Coronary artery (tissue), 2 donors: ENCODE measurements at regions not wholly inside any gene's neighbourhood (a gene's known extent, or its start where the extent isn't known, plus 50 kb on each side); places are given as distances from the start of the nearest gene placed in this dataset.
"Not testable (repeated sequence)": the region's sequence is repeated elsewhere in the genome, so short reads cannot be mapped to it uniquely, and the experiment has no call there.

Source experiments
- DNase-seq: peaks from one replicate; pipeline ENCODE4 v3.0.0-alpha.2; 2017; ENCODE audit warnings: low spot score
- H3K27ac ChIP-seq, 2 donors: fragments of 200-600 bp; sonication (generic); one replicate each; pipeline ENCODE4 v1.5.1; 2016 to 2019
- H3K4me3 ChIP-seq: fragments of 200-600 bp; sonication (generic); 2 replicates; pipeline ENCODE4 v1.5.1; 2016; ENCODE audit warnings: mild to moderate bottlenecking, moderate library complexity
- TF ChIP-seq, protein P1 (sequence below): fragments of 200-600 bp; sonication (generic); IDR thresholded peaks from one replicate; pipeline ENCODE4 v1.5.1; 2019; ENCODE audit warnings: antibody characterized with exemption

DNA sequence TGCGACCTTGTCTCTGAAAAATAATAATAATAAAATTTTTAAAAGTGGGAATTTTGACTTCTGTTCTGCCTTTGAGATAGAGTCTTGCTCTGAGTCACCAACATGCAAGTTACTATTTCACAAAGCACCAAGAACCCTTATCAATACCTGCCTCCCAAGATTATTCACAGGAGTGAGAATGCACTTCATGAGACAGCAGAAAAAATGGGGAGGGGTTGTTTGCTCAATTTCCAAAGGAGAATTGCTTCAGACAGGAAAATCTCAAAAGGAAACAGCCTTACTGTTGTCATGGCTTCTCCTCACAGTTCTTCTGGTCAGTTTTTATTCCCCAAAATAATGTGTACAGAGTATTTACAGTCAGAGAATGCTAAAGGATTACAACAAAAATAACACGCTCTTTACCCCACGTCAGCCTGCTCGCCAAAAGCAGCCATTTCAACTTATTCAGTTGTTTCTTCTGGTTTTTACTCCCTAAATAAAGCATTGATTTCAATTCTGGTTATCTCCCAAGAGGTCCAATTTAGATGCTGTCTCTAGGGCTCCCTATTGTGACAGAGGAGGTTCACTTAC, 89.0 kb downstream of the PPCDC start:
- H3K4me3 ChIP-seq: no peak overlapping the region
- peak overlapping the region in 1 of 2 donors; percentile 7 for H3K27ac ChIP-seq
- TF ChIP-seq, protein P1, sequence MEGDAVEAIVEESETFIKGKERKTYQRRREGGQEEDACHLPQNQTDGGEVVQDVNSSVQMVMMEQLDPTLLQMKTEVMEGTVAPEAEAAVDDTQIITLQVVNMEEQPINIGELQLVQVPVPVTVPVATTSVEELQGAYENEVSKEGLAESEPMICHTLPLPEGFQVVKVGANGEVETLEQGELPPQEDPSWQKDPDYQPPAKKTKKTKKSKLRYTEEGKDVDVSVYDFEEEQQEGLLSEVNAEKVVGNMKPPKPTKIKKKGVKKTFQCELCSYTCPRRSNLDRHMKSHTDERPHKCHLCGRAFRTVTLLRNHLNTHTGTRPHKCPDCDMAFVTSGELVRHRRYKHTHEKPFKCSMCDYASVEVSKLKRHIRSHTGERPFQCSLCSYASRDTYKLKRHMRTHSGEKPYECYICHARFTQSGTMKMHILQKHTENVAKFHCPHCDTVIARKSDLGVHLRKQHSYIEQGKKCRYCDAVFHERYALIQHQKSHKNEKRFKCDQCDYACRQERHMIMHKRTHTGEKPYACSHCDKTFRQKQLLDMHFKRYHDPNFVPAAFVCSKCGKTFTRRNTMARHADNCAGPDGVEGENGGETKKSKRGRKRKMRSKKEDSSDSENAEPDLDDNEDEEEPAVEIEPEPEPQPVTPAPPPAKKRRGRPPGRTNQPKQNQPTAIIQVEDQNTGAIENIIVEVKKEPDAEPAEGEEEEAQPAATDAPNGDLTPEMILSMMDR: no peak
- DNase-seq: no peak

DNA sequence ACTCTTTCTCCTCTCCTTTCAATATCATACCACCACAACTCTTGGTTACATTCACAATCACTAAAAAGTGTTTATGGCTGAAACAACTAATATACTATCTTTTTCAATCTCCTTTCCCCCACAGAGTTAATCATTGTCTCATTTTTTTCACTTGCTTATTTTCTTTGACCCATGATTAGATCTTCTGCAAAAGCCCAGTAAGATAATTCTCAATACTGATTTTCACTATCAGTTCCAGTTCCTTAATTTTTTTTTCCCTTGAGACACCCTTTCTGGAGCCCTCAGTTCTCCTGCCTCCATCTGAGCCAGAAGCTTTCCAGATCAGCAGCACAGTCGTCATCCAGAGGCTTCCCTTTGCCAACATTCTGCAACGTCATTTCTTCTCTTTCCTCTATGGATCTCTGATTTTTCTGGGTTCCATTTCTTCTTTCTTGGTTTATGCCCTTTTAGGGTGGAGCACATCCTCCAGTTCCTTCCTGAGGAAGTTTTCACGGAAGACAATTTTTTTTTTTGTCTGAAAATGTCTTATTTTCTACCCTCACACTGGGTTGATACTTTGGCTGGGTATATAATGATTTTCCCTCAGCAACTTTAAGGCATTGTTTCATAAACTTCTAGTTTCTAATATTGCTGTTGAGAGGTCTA, 88.7 kb upstream of the C15orf39 start:
- H3K4me3 ChIP-seq: no peak overlapping the region
- DNase-seq: no peak
- H3K27ac ChIP-seq: no peak overlapping the region
- TF ChIP-seq, protein P1: no peak

DNA sequence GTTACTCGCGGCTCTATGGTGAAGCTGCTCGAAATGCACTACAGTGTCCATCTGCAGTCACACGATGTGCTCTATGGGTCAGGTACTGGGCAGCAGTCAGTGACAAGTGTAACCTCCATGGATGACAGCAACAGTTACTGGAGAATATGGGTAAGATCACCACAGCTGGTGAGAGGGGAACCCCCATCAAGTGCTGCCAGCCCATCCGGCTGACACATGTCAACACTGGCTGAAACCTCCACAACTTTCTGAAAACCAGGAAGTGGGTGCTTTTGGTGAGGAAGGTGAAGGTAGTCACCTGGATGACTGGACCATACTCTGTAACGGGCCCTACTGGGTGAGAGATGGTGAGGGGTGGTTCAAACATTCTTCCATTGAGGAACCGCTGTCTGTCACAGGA, 87.4 kb upstream of the C15orf39 start:
- no peak overlapping the region for H3K27ac ChIP-seq
- no peak overlapping the region for H3K4me3 ChIP-seq
- DNase-seq: no peak
- TF ChIP-seq, protein P1: no peak

DNA sequence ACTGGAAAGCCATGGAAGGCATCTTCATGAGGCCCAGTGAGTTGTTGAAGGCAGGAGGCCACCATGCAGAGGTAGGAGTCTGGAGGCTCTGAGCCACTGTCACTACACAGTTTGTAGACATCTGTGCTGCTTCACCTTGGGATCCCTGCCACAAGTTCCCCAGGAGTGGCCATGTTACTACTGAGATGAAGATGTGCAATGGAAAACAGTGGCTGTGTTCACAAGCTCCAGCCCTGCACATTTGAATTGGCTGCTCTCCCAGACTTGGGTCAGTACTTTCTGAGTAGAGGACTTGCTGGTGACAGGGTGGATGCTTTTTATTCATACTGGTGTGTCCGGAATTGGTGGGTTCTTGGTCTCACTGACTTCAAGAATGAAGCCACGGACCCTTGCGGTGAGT, 86.9 kb upstream of the C15orf39 start:
- TF ChIP-seq, protein P1: no peak
- no peak for DNase-seq
- H3K27ac ChIP-seq: no peak overlapping the region
- no peak overlapping the region for H3K4me3 ChIP-seq

DNA sequence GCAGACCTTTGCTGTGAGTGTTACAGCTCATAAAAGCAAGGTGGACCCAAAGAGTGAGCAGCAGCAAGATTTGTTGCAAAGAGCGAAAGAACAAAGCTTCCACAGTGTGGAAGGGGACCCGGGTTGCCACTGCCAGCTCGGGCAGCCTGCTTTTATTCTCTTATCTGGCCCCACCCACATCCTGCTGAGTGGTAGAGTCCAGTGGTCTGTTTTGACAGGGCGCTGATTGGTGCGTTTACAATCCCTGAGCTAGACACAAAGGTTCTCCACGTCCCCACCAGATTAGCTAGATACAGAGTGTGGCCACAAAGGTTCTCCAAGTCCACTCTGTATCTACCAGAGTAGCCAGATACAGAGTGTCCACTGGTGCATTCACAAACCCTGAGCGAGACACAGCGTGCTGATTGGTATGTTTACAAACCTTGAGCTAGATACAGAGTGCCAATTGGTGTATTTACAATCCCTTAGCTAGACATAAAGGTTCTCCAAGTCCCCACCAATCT, 86.2 kb upstream of the C15orf39 start:
- H3K27ac ChIP-seq, H3K4me3 ChIP-seq, DNase-seq: not testable (repeated sequence)

DNA sequence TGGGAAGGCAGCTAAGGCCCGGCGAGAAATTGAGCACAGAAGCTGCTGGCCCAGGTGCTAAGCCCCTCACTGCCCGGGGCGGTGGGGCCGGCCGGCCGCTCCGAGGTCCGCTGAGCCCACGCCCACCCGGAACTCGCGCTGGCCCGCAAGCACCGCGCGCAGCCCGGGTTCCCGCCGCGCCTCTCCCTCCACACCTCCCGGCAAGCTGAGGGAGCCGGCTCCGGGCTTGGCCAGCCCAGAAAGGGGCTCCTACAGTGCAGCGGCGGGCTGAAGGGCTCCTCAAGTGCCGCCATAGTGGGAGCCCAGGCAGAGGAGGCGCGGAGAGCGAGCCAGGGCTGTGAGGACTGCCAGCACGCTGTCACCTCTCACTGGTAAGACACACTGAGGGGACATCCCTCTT, 85.5 kb upstream of the C15orf39 start:
- H3K27ac ChIP-seq, DNase-seq, H3K4me3 ChIP-seq: not testable (repeated sequence)

DNA sequence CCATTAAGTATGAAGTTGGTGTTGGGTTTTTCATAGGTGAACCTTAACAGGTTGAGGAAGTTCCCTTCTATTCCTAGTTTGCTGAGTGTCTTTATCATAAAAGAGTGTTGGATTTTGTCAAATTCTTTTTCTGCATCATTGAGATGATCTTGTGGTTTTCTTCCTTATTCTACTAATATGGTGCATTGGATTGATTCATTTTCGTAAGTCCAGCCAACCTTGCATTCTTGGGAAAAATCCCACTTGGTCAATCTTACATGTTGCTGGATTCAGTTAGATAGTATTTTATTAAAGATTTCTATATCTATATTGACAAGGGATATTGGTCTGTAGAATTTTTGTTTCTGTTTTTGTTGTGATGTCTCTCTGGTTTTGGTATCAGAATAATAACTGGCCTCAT, 83.7 kb upstream of the C15orf39 start:
- no peak for DNase-seq
- Histone ChIP-seq H3K4me3 (no peak overlapping the region), H3K27ac (no peak overlapping the region)
- TF ChIP-seq, protein P1: no peak

DNA sequence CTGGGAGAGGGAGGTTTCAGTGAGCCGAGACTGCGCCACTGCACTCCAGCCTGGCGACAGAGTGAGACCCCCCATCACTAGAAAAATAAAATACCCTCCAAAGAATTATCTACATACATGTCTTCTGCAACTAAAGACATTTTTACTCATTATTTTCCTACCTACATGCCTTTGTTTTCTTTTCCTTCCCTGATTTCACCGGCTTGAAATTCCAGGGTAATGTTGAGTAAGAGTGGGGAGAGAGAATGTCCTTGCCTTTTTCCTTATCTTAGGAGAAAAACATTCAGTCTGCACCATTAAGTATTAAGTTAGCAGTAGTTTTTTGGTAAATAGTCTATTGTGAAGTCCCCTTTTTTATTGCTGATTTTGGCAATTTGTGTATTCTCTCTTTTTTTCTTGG, 82.4 kb upstream of the C15orf39 start:
- H3K27ac ChIP-seq: peak overlapping the region in 1 of 2 donors; percentile 41
- DNase-seq, H3K4me3 ChIP-seq: not testable (repeated sequence)
